ENCODE measurements at regions not wholly inside any gene's neighbourhood (a gene's known extent, or its start where the extent isn't known, plus 50 kb on each side); places are given as distances from the start of the nearest gene placed in this dataset.

- no peak overlapping the region for H3K27ac ChIP-seq (ENCODE audit: low read depth in 1 of 2, low read length in 1 of 2)
- TF ChIP-seq CTCF (IDR thresholded peaks at IDR 0.05; ENCODE audit: control extremely low read depth, extremely low read depth), result no peak
- H3K27me3 ChIP-seq (ENCODE audit: control insufficient read depth in 3 of 3, insufficient read depth in 3 of 3, low read length in 2 of 3), result no peaks in the 10 kb centered on the region
- ATAC-seq (ENCODE audit: insufficient read depth, low FRiP score), result no peak
- H3K36me3 ChIP-seq (ENCODE audit: control insufficient read depth in 4 of 4, insufficient read depth in 4 of 4, low read length in 4 of 4), result no peaks in the 10 kb centered on the region
- no peaks in the 10 kb centered on the region for H3K4me1 ChIP-seq (ENCODE audit: control insufficient read depth in 5 of 5, insufficient read depth in 5 of 5, low read length in 5 of 5)
- DNase-seq, result peak in 1 of 3 donors; percentile 2
- no peak overlapping the region for H3K4me3 ChIP-seq
- H3K9ac ChIP-seq (ENCODE audit: insufficient read depth in 1 of 2, low read length in 2 of 2), result no peak overlapping the region
- H3K9me3 ChIP-seq (ENCODE audit: control insufficient read depth in 4 of 4, insufficient read depth in 3 of 4, low read length in 3 of 4), result no peaks in the 10 kb centered on the region
- 57 to 62% methylated on average over 2 of the region's 2 CpGs for WGBS, 2 donors
Observed at GRCh38 chr1:189185097-189185496, 1292.6 kb downstream of the BRINP3 start.

GRCh38 chr1:189192741-189193520, 1284.7 kb downstream of the BRINP3 start:
- no peak overlapping the region for H3K27ac ChIP-seq (ENCODE audit: low read depth in 1 of 2, low read length in 1 of 2)
- peak in 1 of 3 donors; percentile 7 for DNase-seq
- ATAC-seq (ENCODE audit: insufficient read depth, low FRiP score), result no peak
- no peaks in the 10 kb centered on the region for H3K4me1 ChIP-seq (ENCODE audit: control insufficient read depth in 5 of 5, insufficient read depth in 5 of 5, low read length in 5 of 5)
- no peak overlapping the region for H3K4me3 ChIP-seq
- H3K36me3 ChIP-seq (ENCODE audit: control insufficient read depth in 4 of 4, insufficient read depth in 4 of 4, low read length in 4 of 4), result no peaks in the 10 kb centered on the region
- 87 to 89% methylated on average over 2 of the region's 2 CpGs for WGBS, 2 donors
- TF ChIP-seq CTCF (IDR thresholded peaks at IDR 0.05; ENCODE audit: control extremely low read depth, extremely low read depth), result no peak
- H3K27me3 ChIP-seq (ENCODE audit: control insufficient read depth in 3 of 3, insufficient read depth in 3 of 3, low read length in 2 of 3), result no peaks in the 10 kb centered on the region
- H3K9me3 ChIP-seq (ENCODE audit: control insufficient read depth in 4 of 4, insufficient read depth in 3 of 4, low read length in 3 of 4), result no peaks in the 10 kb centered on the region
- no peak overlapping the region for H3K9ac ChIP-seq (ENCODE audit: insufficient read depth in 1 of 2, low read length in 2 of 2)

- TF ChIP-seq CTCF (IDR thresholded peaks at IDR 0.05; ENCODE audit: control extremely low read depth, extremely low read depth), result no peak
- 57 to 69% methylated on average over 2 of the region's 2 CpGs for WGBS, 2 donors
- no peak overlapping the region for H3K9ac ChIP-seq (ENCODE audit: insufficient read depth in 1 of 2, low read length in 2 of 2)
- H3K4me3 ChIP-seq, result no peak overlapping the region
- H3K4me1 ChIP-seq (ENCODE audit: control insufficient read depth in 5 of 5, insufficient read depth in 5 of 5, low read length in 5 of 5), result no peaks in the 10 kb centered on the region
- ATAC-seq (ENCODE audit: insufficient read depth, low FRiP score) (no peak), DNase-seq (no peak)
- no peaks in the 10 kb centered on the region for H3K9me3 ChIP-seq (ENCODE audit: control insufficient read depth in 4 of 4, insufficient read depth in 3 of 4, low read length in 3 of 4)
- H3K27me3 ChIP-seq (ENCODE audit: control insufficient read depth in 3 of 3, insufficient read depth in 3 of 3, low read length in 2 of 3), result no peaks in the 10 kb centered on the region
- H3K36me3 ChIP-seq (ENCODE audit: control insufficient read depth in 4 of 4, insufficient read depth in 4 of 4, low read length in 4 of 4), result no peaks in the 10 kb centered on the region
- H3K27ac ChIP-seq (ENCODE audit: low read depth in 1 of 2, low read length in 1 of 2), result no peak overlapping the region
Observed at GRCh38 chr1:189205863-189206262, 1271.8 kb downstream of the BRINP3 start.

GRCh38 chr1:189206617-189207016, 1271.0 kb downstream of the BRINP3 start:
- DNase-seq (no peak), ATAC-seq (ENCODE audit: insufficient read depth, low FRiP score) (no peak)
- H3K9ac ChIP-seq (ENCODE audit: insufficient read depth in 1 of 2, low read length in 2 of 2), result no peak overlapping the region
- no peaks in the 10 kb centered on the region for H3K27me3 ChIP-seq (ENCODE audit: control insufficient read depth in 3 of 3, insufficient read depth in 3 of 3, low read length in 2 of 3)
- no peak overlapping the region for H3K4me3 ChIP-seq
- no peaks in the 10 kb centered on the region for H3K4me1 ChIP-seq (ENCODE audit: control insufficient read depth in 5 of 5, insufficient read depth in 5 of 5, low read length in 5 of 5)
- no peaks in the 10 kb centered on the region for H3K36me3 ChIP-seq (ENCODE audit: control insufficient read depth in 4 of 4, insufficient read depth in 4 of 4, low read length in 4 of 4)
- no peak for TF ChIP-seq CTCF (IDR thresholded peaks at IDR 0.05; ENCODE audit: control extremely low read depth, extremely low read depth)
- no peaks in the 10 kb centered on the region for H3K9me3 ChIP-seq (ENCODE audit: control insufficient read depth in 4 of 4, insufficient read depth in 3 of 4, low read length in 3 of 4)
- no peak overlapping the region for H3K27ac ChIP-seq (ENCODE audit: low read depth in 1 of 2, low read length in 1 of 2)
